ENCODE measurements at regions not wholly inside any gene's neighbourhood (a gene's known extent, or its start where the extent isn't known, plus 50 kb on each side); places are given as distances from the start of the nearest gene placed in this dataset.

GRCh38 chr2:12106440-12107080 is 360.1 kb downstream of the LPIN1 start:
- H3K27ac Mint-ChIP-seq: no peak overlapping the region
- no peaks in the 10 kb centered on the region for H3K36me3 Mint-ChIP-seq (ENCODE audit: low read depth)
- peak; percentile 46 for DNase-seq
- H3K9me3 Mint-ChIP-seq: no peaks in the 10 kb centered on the region
- no peaks in the 10 kb centered on the region for H3K27me3 Mint-ChIP-seq
- H3K4me1 Mint-ChIP-seq (ENCODE audit: low read depth): peaks cover 40% of the 10 kb centered on the region
- H3K4me3 Mint-ChIP-seq: no peak overlapping the region

GRCh38 chr2:12107321-12107720 is 360.9 kb downstream of the LPIN1 start:
- no peaks in the 10 kb centered on the region for H3K27me3 Mint-ChIP-seq
- H3K27ac Mint-ChIP-seq: no peak overlapping the region
- no peak for DNase-seq
- H3K4me1 Mint-ChIP-seq (ENCODE audit: low read depth): peaks cover 40% of the 10 kb centered on the region
- no peaks in the 10 kb centered on the region for H3K9me3 Mint-ChIP-seq
- H3K36me3 Mint-ChIP-seq (ENCODE audit: low read depth): no peaks in the 10 kb centered on the region
- H3K4me3 Mint-ChIP-seq: no peak overlapping the region

GRCh38 chr2:12107939-12108338 is 361.5 kb downstream of the LPIN1 start:
- H3K27ac Mint-ChIP-seq: no peak overlapping the region
- no peaks in the 10 kb centered on the region for H3K27me3 Mint-ChIP-seq
- H3K4me1 Mint-ChIP-seq (ENCODE audit: low read depth): peaks cover 40% of the 10 kb centered on the region
- no peak overlapping the region for H3K4me3 Mint-ChIP-seq
- no peaks in the 10 kb centered on the region for H3K36me3 Mint-ChIP-seq (ENCODE audit: low read depth)
- no peaks in the 10 kb centered on the region for H3K9me3 Mint-ChIP-seq
- no peak for DNase-seq

- Mint-ChIP-seq H3K36me3 (ENCODE audit: low read depth) (no peaks in the 10 kb centered on the region), H3K9me3 (no peaks in the 10 kb centered on the region), H3K27me3 (no peaks in the 10 kb centered on the region), H3K27ac (no peak overlapping the region), H3K4me3 (no peak overlapping the region), H3K4me1 (ENCODE audit: low read depth) (peaks cover 40% of the 10 kb centered on the region)
- no peak for DNase-seq
These were observed 363.1 kb downstream of the LPIN1 start for GRCh38 chr2:12109363-12110017.

- Mint-ChIP-seq H3K36me3 (ENCODE audit: low read depth) (no peaks in the 10 kb centered on the region), H3K9me3 (no peaks in the 10 kb centered on the region), H3K4me3 (no peak overlapping the region), H3K27me3 (no peaks in the 10 kb centered on the region), H3K4me1 (ENCODE audit: low read depth) (peaks cover 40% of the 10 kb centered on the region), H3K27ac (no peak overlapping the region)
- DNase-seq: no peak
These were observed 363.6 kb downstream of the LPIN1 start for GRCh38 chr2:12110074-12110473.

GRCh38 chr2:12110481-12110880 is 364.0 kb downstream of the LPIN1 start:
- Mint-ChIP-seq H3K27ac (no peak overlapping the region), H3K4me1 (ENCODE audit: low read depth) (peaks cover 39% of the 10 kb centered on the region), H3K4me3 (no peak overlapping the region)

GRCh38 chr2:12113412-12113811 is 367.0 kb downstream of the LPIN1 start:
- H3K9me3 Mint-ChIP-seq: no peaks in the 10 kb centered on the region
- H3K27me3 Mint-ChIP-seq: no peaks in the 10 kb centered on the region
- no peak overlapping the region for H3K4me3 Mint-ChIP-seq
- H3K4me1 Mint-ChIP-seq (ENCODE audit: low read depth): peaks cover 22% of the 10 kb centered on the region
- no peak overlapping the region for H3K27ac Mint-ChIP-seq
- H3K36me3 Mint-ChIP-seq (ENCODE audit: low read depth): no peaks in the 10 kb centered on the region
- DNase-seq: no peak

More at GRCh38 chr2:12110481-12110880, 364.0 kb downstream of the LPIN1 start:
- Mint-ChIP-seq H3K9me3 (no peaks in the 10 kb centered on the region), H3K36me3 (ENCODE audit: low read depth) (no peaks in the 10 kb centered on the region), H3K27me3 (no peaks in the 10 kb centered on the region)
- DNase-seq: no peak

GRCh38 chr2:12114816-12115215 is 368.4 kb downstream of the LPIN1 start:
- Mint-ChIP-seq H3K27ac (no peak overlapping the region), H3K9me3 (no peaks in the 10 kb centered on the region), H3K36me3 (ENCODE audit: low read depth) (no peaks in the 10 kb centered on the region), H3K4me3 (no peak overlapping the region), H3K27me3 (no peaks in the 10 kb centered on the region), H3K4me1 (ENCODE audit: low read depth) (peaks cover 13% of the 10 kb centered on the region)
- no peak for DNase-seq

- no peak overlapping the region for H3K27ac Mint-ChIP-seq
- DNase-seq: no peak
- H3K4me1 Mint-ChIP-seq (ENCODE audit: low read depth): no peaks in the 10 kb centered on the region
- H3K36me3 Mint-ChIP-seq (ENCODE audit: low read depth): no peaks in the 10 kb centered on the region
- H3K27me3 Mint-ChIP-seq: no peaks in the 10 kb centered on the region
- no peaks in the 10 kb centered on the region for H3K9me3 Mint-ChIP-seq
- H3K4me3 Mint-ChIP-seq: no peak overlapping the region
These were observed 369.9 kb downstream of the LPIN1 start for GRCh38 chr2:12116228-12116750.

GRCh38 chr2:12119841-12120240 is 373.4 kb downstream of the LPIN1 start:
- Mint-ChIP-seq H3K4me1 (ENCODE audit: low read depth) (no peaks in the 10 kb centered on the region), H3K36me3 (ENCODE audit: low read depth) (no peaks in the 10 kb centered on the region), H3K4me3 (no peak overlapping the region), H3K27ac (no peak overlapping the region), H3K27me3 (no peaks in the 10 kb centered on the region), H3K9me3 (no peaks in the 10 kb centered on the region)
- DNase-seq: no peak

GRCh38 chr2:12120281-12121150 is 374.1 kb downstream of the LPIN1 start:
- Mint-ChIP-seq H3K4me3 (no peak overlapping the region), H3K27me3 (no peaks in the 10 kb centered on the region), H3K36me3 (ENCODE audit: low read depth) (no peaks in the 10 kb centered on the region), H3K27ac (no peak overlapping the region), H3K4me1 (ENCODE audit: low read depth) (peaks cover 4% of the 10 kb centered on the region), H3K9me3 (no peaks in the 10 kb centered on the region)
- DNase-seq: no peak

- no peak for DNase-seq
- Mint-ChIP-seq H3K36me3 (ENCODE audit: low read depth) (no peaks in the 10 kb centered on the region), H3K27me3 (no peaks in the 10 kb centered on the region), H3K4me1 (ENCODE audit: low read depth) (peaks cover 11% of the 10 kb centered on the region), H3K4me3 (no peak overlapping the region), H3K9me3 (no peaks in the 10 kb centered on the region), H3K27ac (no peak overlapping the region)
These were observed 378.4 kb downstream of the LPIN1 start for GRCh38 chr2:12124790-12125189.

- Mint-ChIP-seq H3K27me3 (no peaks in the 10 kb centered on the region), H3K27ac (no peak overlapping the region), H3K9me3 (no peaks in the 10 kb centered on the region), H3K36me3 (ENCODE audit: low read depth) (no peaks in the 10 kb centered on the region), H3K4me3 (no peak overlapping the region), H3K4me1 (ENCODE audit: low read depth) (peaks cover 11% of the 10 kb centered on the region)
- DNase-seq: no peak
These were observed 379.9 kb downstream of the LPIN1 start for GRCh38 chr2:12126318-12126717.

GRCh38 chr2:12127638-12128037 is 381.2 kb downstream of the LPIN1 start:
- DNase-seq: no peak

GRCh38 chr2:12131975-12132374 is 385.5 kb downstream of the LPIN1 start:
- Mint-ChIP-seq H3K27me3 (no peaks in the 10 kb centered on the region), H3K4me1 (ENCODE audit: low read depth) (no peaks in the 10 kb centered on the region), H3K36me3 (ENCODE audit: low read depth) (no peaks in the 10 kb centered on the region), H3K27ac (no peak overlapping the region), H3K4me3 (no peak overlapping the region), H3K9me3 (no peaks in the 10 kb centered on the region)
- DNase-seq: no peak

More at GRCh38 chr2:12127638-12128037, 381.2 kb downstream of the LPIN1 start:
- H3K4me1 Mint-ChIP-seq (ENCODE audit: low read depth): peaks cover 11% of the 10 kb centered on the region
- no peaks in the 10 kb centered on the region for H3K27me3 Mint-ChIP-seq
- no peaks in the 10 kb centered on the region for H3K9me3 Mint-ChIP-seq
- H3K27ac Mint-ChIP-seq: peak overlapping the region; percentile 68
- H3K4me3 Mint-ChIP-seq: no peak overlapping the region
- no peaks in the 10 kb centered on the region for H3K36me3 Mint-ChIP-seq (ENCODE audit: low read depth)

All from activated T-cell treated with anti-CD3 and anti-CD28 coated beads, Interleukin-2, amount 50 U/mL, for 24 hours (primary cell).